Inflammatory macrophage treated with lipopolysaccharide for 1 hour (primary cell): ENCODE measurements at regions not wholly inside any gene's neighbourhood (a gene's known extent, or its start where the extent isn't known, plus 50 kb on each side); places are given as distances from the start of the nearest gene placed in this dataset.

Experiments
- DNase-seq, 2 donors: peaks; one replicate each; pipeline ENCODE4 v3.0.0-alpha.2; 2020 to 2022

GRCh38 chr9:129250786-129251185 is 72.7 kb upstream of the IER5L start:
- DNase-seq, result no peak

- no peak for DNase-seq
These were observed 69.5 kb upstream of the IER5L start for GRCh38 chr9:129247285-129248153.

- no peak for DNase-seq
These were observed 67.2 kb upstream of the IER5L start for GRCh38 chr9:129245276-129245675.

- no peak for DNase-seq
These were observed 65.0 kb upstream of the IER5L start for GRCh38 chr9:129242971-129243561.

GRCh38 chr9:129242191-129242941 is 64.3 kb upstream of the IER5L start:
- no peak for DNase-seq

- no peak for DNase-seq
These were observed 63.7 kb upstream of the IER5L start for GRCh38 chr9:129241725-129242124.

GRCh38 chr9:129240581-129241211 is 62.6 kb upstream of the IER5L start:
- peak in 1 of 2 donors; percentile 13 for DNase-seq

GRCh38 chr9:129239946-129240490 is 62.0 kb upstream of the IER5L start:
- no peak for DNase-seq

GRCh38 chr9:129237803-129238202 is 59.7 kb upstream of the IER5L start:
- no peak for DNase-seq

- DNase-seq, result peak; percentile 39 to 40
These were observed 59.1 kb upstream of the IER5L start for GRCh38 chr9:129237164-129237611.

- no peak for DNase-seq
These were observed 58.5 kb upstream of the IER5L start for GRCh38 chr9:129236441-129237145.

GRCh38 chr9:129235931-129236331 is 57.9 kb upstream of the IER5L start:
- no peak for DNase-seq

- DNase-seq, result no peak
These were observed 57.2 kb upstream of the IER5L start for GRCh38 chr9:129235041-129235930.

- DNase-seq, result no peak
These were observed 56.4 kb upstream of the IER5L start for GRCh38 chr9:129234491-129234890.

- peak; percentile 65 to 68 for DNase-seq
These were observed 55.0 kb upstream of the IER5L start for GRCh38 chr9:129232839-129233591.

GRCh38 chr9:129231759-129232158 is 53.7 kb upstream of the IER5L start:
- no peak for DNase-seq

- DNase-seq, result no peak
These were observed 53.1 kb upstream of the IER5L start for GRCh38 chr9:129231022-129231739.

GRCh38 chr9:129230302-129230701 is 52.2 kb upstream of the IER5L start:
- no peak for DNase-seq
